Kidney glomerular epithelial cell (primary cell): ENCODE measurements at regions not wholly inside any gene's neighbourhood (a gene's known extent, or its start where the extent isn't known, plus 50 kb on each side); places are given as distances from the start of the nearest gene placed in this dataset.

Experiments
- DNase-seq: peaks from one replicate; lab custom pipeline; 2025; lab: John Stamatoyannopoulos, UW

DNA sequence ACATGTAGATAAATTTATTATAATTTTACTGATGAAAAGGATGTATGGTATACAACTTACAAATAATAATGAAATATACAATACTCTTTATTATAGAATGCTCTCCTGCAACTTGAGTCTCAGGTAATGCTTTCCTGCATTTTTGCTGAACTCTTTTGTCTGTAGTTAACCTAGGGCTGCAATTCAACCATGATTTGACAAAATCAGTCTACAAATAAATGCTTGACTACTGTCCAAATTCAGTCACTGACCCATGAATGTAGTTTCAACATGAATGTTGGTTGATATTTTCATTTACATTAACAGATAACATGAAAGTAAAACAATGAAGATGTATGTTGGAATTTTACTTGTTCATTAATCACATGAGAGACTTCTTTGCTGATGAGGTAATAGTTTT lies 320.9 kb downstream of the ZSWIM6 start:
- no peak for DNase-seq

DNA sequence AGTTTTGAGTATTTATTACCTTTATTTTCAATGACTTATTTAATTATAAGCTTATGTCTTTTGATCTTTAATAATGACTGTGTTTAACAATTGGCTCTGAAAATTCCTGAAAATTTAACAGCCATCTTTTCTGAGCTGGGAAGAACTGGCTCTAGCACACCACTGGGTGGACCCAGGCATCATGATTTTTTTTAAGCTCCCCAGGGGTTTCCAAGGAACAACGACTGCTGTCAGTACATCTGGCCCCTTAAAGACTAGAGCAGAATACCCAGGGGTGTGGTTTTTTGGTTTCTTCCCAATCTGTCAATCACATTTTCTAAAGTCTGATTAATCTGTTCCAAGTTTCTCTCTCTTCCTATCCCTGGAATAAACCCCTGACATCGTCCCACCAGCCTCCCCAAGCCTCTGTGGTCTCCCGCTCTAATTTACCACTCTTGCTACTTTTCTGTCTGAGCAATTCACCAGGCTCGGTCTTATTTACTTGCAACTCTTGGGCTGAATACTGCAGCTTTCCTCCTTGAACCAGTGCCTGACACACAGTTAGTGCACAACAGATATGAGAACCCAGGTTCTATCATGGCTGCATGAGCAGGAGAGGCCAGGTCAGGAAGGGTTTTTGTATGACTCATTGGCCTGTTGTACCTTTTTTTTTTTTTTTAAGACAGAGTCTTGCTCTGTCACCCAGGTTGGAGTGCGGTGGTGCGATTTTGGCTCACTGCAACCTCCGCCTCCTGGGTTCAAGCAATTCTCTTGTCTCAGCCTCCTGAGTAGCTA lies 321.9 kb downstream of the ZSWIM6 start:
- DNase-seq: no peak

DNA sequence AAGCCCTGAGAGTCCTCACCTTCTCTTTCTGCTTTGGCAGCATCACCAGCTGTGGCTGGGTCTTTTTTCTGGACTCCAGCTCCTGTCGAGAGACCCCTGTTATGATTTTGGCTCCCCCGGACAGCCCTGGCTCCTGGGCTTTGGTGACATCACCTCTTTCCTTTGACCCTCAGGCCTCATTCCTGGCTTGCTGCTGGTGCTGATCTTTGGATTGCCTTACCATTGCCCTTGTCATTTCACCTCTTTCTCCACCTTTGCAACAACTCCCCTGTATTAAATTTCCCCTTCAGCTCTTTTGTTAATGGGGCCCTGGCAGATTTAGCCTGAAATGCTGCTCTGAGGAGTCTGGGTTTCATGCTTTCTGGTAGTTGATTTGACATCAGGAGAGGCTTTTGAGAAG lies 322.8 kb downstream of the ZSWIM6 start:
- DNase-seq: no peak

DNA sequence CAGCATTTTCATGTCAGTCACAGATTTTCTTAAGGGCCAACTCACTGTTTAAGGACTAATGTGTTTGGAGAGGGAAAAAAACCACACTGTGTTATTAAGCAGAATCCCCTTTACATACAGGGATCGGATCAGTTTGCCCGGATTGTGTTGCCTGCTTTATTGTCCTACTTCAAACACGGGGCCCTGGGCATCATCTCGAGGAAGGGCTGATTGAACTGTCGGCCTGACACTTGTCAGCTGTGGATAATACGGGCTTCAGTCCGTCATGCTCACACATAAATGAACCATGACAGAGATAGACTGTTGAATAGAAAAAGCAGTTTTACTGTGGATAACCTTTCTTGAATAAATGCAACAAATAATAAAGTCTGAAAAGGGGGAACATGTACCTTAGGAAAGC lies 325.0 kb downstream of the ZSWIM6 start:
- DNase-seq: no peak

DNA sequence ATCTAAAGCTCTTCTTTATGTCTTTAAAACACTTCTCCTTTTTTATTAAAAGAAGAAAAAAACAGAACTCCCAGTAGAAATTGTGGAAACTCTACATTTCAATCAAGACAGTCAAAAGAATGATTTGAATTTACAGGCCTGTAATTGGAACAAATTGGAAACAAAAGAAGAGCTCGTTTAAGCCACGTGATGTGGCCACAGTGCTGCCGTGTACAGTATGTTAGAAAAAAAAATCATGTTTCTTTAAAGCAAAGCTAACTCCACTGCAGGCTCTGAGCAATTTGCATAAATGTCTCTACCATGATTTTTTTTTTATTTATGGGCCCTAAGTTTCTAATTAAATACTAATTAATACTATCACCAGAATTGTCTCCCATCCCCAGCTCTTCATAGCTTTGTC lies 325.6 kb downstream of the ZSWIM6 start:
- DNase-seq: no peak

DNA sequence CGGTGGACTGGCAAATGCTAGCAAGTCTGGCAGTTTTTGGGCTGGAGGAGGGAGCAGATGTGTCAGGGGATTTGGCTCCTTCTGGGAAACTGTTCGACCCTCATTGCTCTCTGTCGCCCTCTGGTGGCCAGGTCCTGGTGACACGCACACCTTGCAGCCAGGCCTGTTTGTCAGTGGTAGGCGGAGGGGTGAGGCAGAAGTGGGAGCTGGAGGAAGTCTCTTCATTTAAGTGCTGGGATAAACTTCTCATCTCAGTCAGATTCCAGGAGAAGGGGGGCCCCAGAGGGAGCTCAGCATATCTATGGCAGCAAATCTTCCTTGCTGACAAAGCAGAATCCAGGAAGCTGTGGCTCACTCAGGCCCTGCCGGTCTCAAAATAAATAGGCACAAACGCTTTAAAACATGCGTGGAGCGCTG lies 326.5 kb downstream of the ZSWIM6 start:
- DNase-seq: peak; percentile 75

DNA sequence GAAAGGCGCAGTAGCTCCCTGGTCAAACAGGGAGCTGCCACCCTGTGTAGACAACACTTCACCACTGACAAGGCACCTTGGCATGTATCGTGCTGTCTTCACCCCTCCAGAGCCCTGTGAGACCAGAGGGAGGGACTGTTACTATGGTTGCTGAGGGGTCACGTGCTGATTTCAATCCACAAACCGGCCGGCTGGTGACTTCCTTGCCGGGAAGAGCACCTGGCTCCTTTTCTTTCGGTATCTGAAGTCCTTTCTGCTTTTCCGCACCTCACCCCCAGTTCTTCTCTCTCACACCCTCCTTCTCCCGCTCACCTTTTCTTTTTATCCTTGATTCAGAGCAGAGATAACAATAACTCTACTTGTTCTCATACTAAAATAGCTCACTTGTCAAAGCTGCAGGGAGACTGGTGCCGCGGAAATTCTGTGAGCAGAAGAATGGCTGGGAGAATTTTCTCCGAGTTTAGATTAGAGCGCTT lies 327.2 kb downstream of the ZSWIM6 start:
- DNase-seq: no peak

DNA sequence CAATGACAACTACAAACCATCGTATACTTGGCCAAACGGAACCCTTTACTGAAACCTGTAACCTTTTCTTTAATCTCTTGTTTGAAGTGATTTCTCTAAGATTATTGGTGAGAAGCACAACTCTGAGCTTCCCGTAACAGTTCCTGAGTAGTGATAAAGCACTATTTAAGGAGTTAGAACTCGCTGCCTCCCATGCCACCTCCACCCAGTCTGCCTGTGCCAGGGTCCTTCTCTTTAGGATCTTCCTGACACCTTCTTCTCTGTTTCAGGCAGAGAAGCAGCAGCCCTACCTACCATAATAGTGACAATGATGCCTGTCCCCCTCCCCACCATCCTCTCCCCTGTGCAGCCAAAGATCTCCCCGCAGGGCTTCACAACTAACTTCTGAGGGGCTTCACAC lies 330.6 kb downstream of the ZSWIM6 start:
- no peak for DNase-seq

DNA sequence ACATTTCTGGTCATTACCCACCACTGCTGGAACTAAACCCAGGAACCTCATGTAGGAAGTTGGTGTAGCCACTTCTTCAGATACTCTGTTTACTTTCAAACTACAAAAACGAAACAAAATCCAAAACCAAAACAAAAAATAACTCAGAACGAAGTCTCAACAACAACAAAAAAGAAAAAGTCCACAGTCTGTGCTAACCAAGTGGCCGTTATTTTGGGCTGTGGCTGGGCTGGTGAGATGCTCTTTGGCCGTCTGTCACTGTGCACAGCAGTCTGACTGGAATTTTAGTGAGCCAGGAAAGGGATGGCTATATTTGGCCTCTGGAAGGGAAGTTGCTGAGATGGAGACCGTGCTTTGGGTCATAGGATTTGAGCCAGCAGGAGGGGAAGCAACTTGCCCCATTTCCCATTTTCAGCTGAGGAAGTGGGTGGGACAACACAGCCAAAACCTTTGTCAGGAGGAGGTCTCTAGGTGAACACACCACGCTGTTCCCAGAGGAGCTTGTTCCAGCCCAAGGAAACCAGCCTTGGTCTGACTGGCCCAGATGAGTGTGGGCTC lies 334.1 kb downstream of the ZSWIM6 start:
- DNase-seq: no peak

DNA sequence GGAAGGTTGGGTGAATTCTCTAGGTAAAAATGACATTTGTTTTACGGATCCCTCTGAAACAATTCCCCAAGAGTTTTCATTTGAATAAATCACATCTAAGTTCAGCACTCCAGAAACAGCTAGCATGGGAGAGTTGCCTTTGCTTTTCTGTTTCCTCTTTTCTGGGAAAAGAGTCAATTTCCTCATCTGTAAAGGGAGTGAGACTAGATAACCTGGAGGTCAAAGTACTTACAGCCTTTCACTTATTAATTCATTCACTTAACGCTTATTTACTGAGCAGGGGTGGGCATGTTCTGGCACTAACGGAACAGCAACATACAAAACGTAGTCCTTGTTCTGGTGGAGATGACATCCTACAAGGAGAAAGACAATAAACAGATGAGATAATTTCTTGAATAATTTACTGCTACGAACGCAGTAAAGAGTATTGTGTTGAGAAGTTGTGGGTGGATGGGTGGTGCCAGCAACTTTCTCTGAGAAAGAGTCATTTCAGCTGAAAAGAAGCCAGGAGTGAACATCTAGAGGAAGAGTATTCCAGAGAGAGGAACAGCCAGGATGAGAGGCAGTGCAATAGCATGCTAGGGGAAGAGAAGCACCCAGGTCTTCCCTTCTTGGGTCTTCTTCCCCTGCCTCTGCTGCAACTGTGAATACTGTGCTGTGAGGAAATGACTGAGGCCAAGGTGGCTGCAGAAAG lies 335.6 kb downstream of the ZSWIM6 start:
- no peak for DNase-seq

DNA sequence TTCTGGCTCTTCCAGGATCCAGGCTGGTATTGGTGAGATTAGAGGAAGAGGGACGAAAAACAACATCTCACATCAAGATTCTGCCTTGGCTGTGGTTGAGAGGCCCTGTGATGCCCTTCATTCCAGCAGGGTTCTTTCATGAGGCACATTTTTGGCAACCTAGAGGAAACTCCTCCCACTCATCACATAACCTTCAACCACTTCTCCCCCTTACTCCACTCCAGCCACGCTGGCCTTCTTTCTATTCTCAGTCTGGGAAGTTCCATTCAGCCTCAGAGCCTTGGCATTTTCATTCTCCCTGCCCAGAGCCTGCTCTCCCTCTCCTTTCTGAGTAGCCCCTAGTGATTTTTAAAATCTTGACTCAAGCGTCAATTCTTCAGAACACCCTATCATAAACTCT lies 337.5 kb downstream of the ZSWIM6 start:
- DNase-seq: no peak

DNA sequence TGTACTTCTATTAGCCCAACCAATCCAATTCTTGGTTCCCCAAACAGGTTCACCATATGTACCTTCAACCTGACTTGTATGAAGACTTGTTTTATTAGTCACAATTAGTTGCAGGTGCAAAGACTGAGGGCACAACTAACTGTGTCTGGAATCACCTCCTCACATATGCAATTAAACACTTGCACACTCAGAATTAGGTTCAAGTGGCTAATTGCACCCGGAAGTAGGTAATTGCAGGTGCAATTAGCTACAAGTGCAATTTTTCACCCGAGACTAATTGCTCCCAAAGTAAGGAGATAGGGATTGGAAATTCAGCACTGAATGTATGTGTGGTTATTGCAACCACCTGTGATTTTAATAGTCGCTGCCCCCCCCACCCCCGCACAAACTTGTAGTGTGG lies 338.9 kb downstream of the ZSWIM6 start:
- no peak for DNase-seq

DNA sequence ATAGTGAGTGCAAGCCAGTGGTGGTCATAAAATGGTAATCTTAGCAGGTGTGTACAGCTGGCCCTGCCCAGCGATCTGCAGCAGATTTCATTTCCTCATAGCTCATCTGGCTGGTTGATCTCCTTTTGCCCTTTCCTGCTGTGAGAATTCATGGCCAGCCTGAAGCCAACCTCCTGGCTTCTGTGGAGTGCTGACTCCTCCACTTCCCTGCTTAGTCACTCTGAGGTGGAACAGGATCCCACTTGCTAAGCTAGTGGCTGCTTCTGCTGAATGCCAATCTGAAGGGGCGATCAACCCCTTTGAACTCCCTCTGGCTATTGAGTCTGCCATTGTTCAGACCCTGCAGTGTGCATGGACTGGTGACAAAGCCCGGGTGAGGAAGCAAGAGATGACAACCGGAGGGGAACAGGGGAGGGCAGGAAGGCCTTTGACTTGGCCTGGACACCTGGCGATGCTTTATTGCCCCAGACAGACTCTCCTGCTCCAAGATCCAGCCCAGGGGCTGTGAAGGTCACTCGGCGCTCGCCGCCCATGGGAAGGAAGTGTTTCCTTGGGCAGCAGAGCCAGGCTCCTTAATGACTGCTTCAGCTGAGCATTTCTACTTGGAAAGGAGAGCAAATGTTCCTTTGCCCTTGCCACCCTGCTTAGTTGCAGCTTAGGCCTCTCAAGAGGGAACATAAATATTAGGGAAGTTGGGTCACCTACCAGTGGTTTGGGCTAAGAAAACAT lies 341.1 kb downstream of the ZSWIM6 start:
- DNase-seq: peak; percentile 77

DNA sequence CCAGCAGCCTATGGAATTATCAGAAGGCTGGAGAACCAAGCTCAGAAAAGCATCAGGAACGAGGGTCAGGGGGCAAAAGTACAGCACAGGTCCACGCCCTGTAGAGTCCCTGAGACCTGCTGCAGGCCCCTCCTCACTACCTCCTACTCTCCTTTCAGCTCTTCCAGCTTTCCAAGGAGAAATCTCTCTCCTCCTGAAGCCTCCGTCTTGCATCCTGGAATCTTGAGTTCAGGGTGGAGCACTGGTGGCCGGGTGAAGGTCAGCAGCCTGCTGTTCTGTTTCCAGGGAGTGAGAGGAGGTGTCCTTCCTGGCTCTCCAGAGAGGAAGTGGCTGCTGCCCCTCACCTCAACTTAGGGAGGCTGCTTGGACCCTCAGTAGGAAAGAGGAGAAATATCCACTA lies 342.3 kb downstream of the ZSWIM6 start:
- DNase-seq: no peak

DNA sequence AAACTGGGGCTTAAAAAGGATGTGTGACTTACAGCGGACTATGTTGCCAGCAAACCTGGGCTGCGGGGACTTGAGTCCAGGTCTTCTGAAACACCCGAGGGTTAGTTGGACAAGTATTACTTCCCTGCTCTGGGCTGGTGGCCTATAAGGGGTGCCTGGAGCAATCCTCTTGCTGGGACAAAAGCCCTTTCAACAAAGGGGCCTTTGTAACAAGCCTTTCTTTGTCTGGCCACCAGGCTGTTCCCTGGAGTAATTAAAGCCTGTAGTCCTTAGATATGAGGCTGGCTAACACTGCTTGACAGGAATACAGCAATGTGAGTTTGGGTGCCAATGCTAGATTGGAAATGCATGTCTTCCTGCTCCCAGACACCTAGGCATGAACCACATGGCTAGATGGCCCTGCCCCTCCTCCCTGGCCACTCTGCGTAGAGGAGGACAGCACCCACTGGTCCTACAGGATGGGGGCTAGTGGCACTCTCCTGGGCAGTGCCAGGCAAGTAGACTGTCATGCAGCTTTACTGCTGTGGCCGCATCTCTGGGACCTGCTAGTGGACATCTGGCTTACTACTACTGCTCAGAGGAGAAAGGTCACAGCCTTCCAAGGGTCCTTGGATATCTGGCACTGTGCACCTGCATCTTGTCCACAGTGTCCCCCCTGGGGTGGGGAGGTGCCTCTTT lies 343.1 kb downstream of the ZSWIM6 start:
- no peak for DNase-seq

DNA sequence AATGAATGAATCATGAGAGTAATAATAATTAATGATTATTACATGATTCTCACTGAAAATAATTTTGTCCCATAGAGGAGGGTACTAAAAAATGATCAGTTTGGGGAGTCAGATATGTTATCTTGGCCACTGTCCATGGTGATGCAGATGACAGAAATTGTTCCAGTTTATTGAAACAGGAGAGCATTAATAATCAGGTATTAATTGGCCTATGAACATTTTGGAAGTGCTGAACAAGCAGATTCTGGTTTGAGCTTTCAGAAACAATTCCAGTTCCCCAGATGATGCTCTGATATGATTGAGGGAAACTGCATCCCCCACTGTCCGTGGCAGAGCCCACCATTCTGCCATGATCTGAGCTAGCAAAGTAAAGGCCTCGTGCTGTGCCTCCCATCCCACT lies 345.2 kb downstream of the ZSWIM6 start:
- no peak for DNase-seq

DNA sequence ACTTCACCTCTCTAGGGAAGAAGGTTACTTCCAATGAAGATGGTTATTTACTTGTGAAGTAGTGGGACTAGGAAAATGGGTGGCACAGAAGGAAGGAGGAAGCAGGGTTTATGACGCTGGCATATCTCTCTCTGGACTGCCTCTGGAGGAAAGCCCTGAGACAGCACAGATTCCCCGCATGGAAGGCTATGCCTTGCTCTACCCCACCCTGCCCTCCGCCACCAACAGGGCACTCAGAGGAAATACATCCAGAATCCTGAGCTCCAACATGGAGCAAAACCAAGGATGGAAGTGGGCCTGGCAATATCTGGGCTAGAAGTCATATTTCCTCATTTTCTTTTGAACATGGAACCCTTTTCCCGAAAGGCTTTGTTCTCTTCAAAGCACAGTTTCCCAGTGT lies 346.9 kb downstream of the ZSWIM6 start:
- DNase-seq: no peak

DNA sequence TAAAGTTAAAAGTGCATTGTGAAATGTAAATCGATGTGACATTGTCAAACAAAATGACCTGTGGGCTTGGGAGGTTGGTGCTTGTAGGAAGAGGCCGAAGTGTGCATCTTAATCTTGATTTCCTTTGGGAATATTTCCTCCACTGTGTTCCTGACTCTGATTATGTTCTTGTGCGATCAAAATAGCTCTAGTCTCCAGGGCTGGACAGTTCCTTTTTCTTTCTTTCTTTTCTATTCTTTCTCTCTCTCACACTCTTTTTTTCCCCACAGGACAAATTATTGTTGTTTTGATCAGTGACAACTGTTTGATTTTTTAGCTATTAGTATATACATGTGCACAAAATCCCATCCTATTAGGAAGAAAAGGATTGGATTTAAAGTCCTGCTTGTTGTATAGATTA lies 347.5 kb downstream of the ZSWIM6 start:
- no peak for DNase-seq

DNA sequence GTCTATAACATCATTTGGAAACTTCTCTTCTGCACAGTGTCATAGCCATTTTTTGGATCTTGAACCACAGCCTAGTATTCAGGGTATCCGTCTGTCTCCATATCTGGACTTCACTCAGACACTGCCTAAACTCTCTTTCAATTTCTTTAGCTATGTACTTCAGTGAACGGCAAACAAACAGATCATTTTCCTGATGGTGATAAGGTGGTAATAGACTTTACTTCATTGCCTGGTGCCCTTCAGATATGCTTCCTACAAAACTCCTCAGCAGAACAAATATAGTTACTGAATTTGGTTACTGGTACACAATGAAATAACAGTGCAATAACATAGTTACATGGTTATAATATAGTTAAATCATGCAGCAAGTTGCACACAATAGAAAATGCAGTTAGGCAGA lies 348.2 kb downstream of the ZSWIM6 start:
- no peak for DNase-seq

DNA sequence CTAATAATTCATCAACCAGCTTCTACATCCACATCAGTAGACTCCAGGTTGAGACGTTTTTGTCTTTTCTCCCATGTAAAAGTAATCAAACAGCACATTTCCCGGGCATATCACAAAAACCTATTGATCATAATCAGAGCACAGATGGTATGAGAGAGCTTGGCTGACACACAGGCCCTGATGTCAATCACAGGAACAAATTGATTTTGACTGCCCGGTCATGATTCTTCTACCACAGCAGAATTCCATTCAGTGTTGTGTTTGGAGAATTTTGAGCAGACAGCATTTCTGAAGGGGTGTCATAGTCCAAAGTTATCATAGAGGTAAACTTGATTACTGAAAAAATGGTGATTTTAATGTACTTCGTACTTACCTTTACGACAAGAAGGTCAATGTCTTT lies 351.1 kb downstream of the ZSWIM6 start:
- no peak for DNase-seq

DNA sequence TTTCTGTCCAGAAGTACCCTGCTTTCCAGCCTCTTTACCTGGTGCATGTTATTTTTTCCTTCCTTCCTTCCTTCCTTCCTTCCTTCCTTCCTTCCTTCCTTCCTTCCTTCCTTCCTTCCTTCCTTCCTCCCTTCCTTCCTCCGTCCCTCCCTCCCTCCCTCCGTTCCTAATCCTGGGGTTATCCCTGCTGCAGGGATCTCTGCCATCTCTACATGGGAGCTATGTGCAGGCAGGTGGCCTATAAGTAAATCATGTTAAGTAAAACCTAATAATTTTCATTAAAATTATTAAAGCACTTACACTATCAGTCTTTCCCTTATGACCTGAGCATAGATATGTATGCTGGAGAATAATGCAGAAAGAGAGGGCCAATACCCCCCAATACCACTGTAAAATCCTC lies 351.9 kb downstream of the ZSWIM6 start:
- no peak for DNase-seq
